DOHH2 (cell line): ENCODE measurements at regions not wholly inside any gene's neighbourhood (a gene's known extent, or its start where the extent isn't known, plus 50 kb on each side); places are given as distances from the start of the nearest gene placed in this dataset.

Experiments used
- H3F3A ChIP-seq: fragments of 200-600 bp; sonication (generic), shearing (Covaris generic); 2 replicates; pipeline ENCODE4 v1.6.0; 2016; ENCODE audit warnings: antibody characterized with exemption, mild to moderate bottlenecking; ENCODE audit not compliant: control insufficient read depth, insufficient read depth
- H3K27ac ChIP-seq: fragments of 200-600 bp; sonication (generic); 2 replicates; pipeline ENCODE4 v1.5.1; 2014; ENCODE audit warnings: low read depth, mild to moderate bottlenecking, low read length, moderate library complexity
- H3K27me3 ChIP-seq: fragments of 200-600 bp; sonication (generic); 2 replicates; pipeline ENCODE4 v1.6.1; 2014; ENCODE audit warnings: mild to moderate bottlenecking, low read length, mixed read lengths; ENCODE audit not compliant: control insufficient read depth
- H3K36me3 ChIP-seq: fragments of 200-600 bp; sonication (generic); 2 replicates; pipeline ENCODE4 v1.6.1; 2014; ENCODE audit warnings: mild to moderate bottlenecking, low read length, moderate library complexity, mixed read lengths; ENCODE audit not compliant: control insufficient read depth
- H3K4me1 ChIP-seq: fragments of 200-600 bp; sonication (generic); 2 replicates; pipeline ENCODE4 v1.6.1; 2014; ENCODE audit warnings: mild to moderate bottlenecking, low read length, mixed read lengths; ENCODE audit not compliant: control insufficient read depth
- H3K4me2 ChIP-seq: fragments of 200-600 bp; sonication (generic); 2 replicates; pipeline ENCODE4 v1.6.0; 2014; ENCODE audit warnings: mild to moderate bottlenecking, low read length, moderate library complexity
- H3K4me3 ChIP-seq: fragments of 200-600 bp; sonication (generic); 2 replicates; pipeline ENCODE4 v1.5.1; 2014; ENCODE audit warnings: mild to moderate bottlenecking, low read length, mixed read lengths
- H3K79me2 ChIP-seq: fragments of 200-600 bp; sonication (generic); 2 replicates; pipeline ENCODE4 v1.6.1; 2014; ENCODE audit warnings: mild to moderate bottlenecking, low read length, mixed read lengths; ENCODE audit not compliant: control insufficient read depth
- H3K9me2 ChIP-seq: fragments of 200-600 bp; sonication (generic); replicated peaks from 2 replicates; pipeline ENCODE4 v1.6.1; 2014; ENCODE audit warnings: mild to moderate bottlenecking, low read length, mixed read lengths; ENCODE audit not compliant: control insufficient read depth
- H3K9me3 ChIP-seq: fragments of 200-600 bp; sonication (generic); 2 replicates; pipeline ENCODE4 v1.6.1; 2014; ENCODE audit warnings: antibody characterized with exemption, low read length, mixed read lengths; ENCODE audit not compliant: control insufficient read depth, insufficient read depth
- H4K20me1 ChIP-seq: fragments of 200-600 bp; sonication (generic); 2 replicates; pipeline ENCODE4 v1.6.0; 2014; ENCODE audit warnings: low read depth, mild to moderate bottlenecking, antibody characterized with exemption, low read length, moderate library complexity; ENCODE audit not compliant: control insufficient read depth, insufficient read depth
- EZH2phosphoT487 ChIP-seq: fragments of 200-600 bp; sonication (generic); IDR thresholded peaks from 2 replicates; pipeline ENCODE4 v1.6.1; 2017; ENCODE audit warnings: borderline replicate concordance, mild to moderate bottlenecking, antibody characterized with exemption, low read length, moderate library complexity, mixed read lengths
- TF ChIP-seq, protein P1 (sequence below): fragments of 200-600 bp; sonication (generic); IDR thresholded peaks from one replicate; pipeline ENCODE4 v1.5.1; 2014; ENCODE audit warnings: antibody characterized with exemption, mild to moderate bottlenecking, low read depth, low read length; ENCODE audit not compliant: poor library complexity, severe bottlenecking

DNA sequence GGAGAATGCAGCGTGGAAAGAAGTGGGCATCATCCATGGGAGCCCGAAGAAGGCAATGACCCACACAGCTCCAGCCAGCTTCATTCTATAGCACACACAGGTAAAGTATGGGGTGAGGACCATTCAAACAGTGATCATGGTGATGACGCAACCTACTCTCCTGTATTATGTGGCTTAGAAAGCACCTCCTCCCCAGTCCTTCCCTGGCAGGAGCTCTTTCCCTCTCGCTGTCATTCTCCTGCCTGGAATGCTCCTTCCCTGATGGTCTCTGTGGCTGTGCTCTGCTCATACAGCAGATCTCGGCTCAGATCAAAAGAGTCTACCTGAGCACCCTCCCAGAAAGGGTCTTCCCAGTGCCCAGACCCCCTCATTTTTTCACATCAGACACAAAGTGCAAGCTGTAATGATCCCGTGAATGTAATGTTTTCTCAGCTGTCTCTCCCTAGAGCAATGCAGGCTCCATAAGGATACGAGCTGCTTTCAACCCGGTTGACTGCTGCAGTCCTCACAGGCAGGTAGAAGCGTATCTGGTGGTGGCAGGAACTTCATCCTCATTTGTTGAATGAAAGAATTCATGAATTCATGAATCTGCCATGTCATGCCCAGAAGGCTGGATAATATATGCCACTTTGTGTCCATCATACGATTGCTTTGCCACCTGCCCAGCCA is 248.8 kb downstream of the HS3ST3A1 start:
- no peaks in the 10 kb centered on the region for H3K4me1 ChIP-seq
- H3K27ac ChIP-seq, result no peak overlapping the region
- H3F3A ChIP-seq, result no peaks in the 10 kb centered on the region
- H3K4me3 ChIP-seq, result no peak overlapping the region
- no peaks in the 10 kb centered on the region for H3K9me3 ChIP-seq
- H3K36me3 ChIP-seq, result no peaks in the 10 kb centered on the region
- no peaks in the 10 kb centered on the region for H3K27me3 ChIP-seq
- H3K79me2 ChIP-seq, result no peaks in the 10 kb centered on the region
- no peak for TF ChIP-seq EZH2phosphoT487
- TF ChIP-seq, protein P1, sequence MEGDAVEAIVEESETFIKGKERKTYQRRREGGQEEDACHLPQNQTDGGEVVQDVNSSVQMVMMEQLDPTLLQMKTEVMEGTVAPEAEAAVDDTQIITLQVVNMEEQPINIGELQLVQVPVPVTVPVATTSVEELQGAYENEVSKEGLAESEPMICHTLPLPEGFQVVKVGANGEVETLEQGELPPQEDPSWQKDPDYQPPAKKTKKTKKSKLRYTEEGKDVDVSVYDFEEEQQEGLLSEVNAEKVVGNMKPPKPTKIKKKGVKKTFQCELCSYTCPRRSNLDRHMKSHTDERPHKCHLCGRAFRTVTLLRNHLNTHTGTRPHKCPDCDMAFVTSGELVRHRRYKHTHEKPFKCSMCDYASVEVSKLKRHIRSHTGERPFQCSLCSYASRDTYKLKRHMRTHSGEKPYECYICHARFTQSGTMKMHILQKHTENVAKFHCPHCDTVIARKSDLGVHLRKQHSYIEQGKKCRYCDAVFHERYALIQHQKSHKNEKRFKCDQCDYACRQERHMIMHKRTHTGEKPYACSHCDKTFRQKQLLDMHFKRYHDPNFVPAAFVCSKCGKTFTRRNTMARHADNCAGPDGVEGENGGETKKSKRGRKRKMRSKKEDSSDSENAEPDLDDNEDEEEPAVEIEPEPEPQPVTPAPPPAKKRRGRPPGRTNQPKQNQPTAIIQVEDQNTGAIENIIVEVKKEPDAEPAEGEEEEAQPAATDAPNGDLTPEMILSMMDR, result no peak
- H3K9me2 ChIP-seq, result no peaks in the 10 kb centered on the region
- H4K20me1 ChIP-seq, result no peaks in the 10 kb centered on the region
- no peak overlapping the region for H3K4me2 ChIP-seq

DNA sequence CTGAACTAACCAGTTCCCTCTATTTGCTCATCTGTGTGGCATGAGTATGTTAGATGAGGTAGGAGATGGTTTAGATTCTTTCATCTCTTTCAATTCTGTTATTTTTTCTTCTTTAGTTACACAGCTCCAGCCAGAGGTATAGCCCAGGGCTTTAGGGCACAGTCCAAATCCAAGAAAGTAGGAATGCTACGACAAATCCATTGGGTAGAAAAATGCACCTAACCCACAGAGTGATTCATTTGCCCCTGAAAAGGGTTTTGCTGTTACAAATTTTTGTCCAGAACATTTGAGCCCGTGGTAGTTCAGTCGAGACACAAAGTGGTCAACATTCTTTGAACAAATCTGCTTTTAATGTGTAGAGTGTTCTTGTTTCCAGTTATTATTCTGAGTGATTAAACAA is 250.7 kb downstream of the HS3ST3A1 start:
- Histone ChIP-seq H3F3A (no peaks in the 10 kb centered on the region), H3K4me3 (no peak overlapping the region), H3K9me2 (no peaks in the 10 kb centered on the region), H3K27me3 (no peaks in the 10 kb centered on the region), H3K4me2 (no peak overlapping the region), H3K27ac (no peak overlapping the region), H3K79me2 (no peaks in the 10 kb centered on the region), H3K4me1 (no peaks in the 10 kb centered on the region), H3K36me3 (no peaks in the 10 kb centered on the region), H4K20me1 (no peaks in the 10 kb centered on the region), H3K9me3 (no peaks in the 10 kb centered on the region)
- TF ChIP-seq, protein P1, result no peak
- no peak for TF ChIP-seq EZH2phosphoT487

- no peak for TF ChIP-seq EZH2phosphoT487
- TF ChIP-seq, protein P1, result no peak
- no peaks in the 10 kb centered on the region for H3F3A ChIP-seq
Measured at GRCh38 chr17:13350466-13350865, 251.3 kb downstream of the HS3ST3A1 start.

More at GRCh38 chr17:13350466-13350865, 251.3 kb downstream of the HS3ST3A1 start:
- Histone ChIP-seq H3K27me3 (no peaks in the 10 kb centered on the region), H3K9me3 (no peaks in the 10 kb centered on the region), H3K4me2 (no peak overlapping the region), H4K20me1 (no peaks in the 10 kb centered on the region), H3K4me3 (no peak overlapping the region), H3K27ac (no peak overlapping the region), H3K9me2 (no peaks in the 10 kb centered on the region), H3K79me2 (no peaks in the 10 kb centered on the region), H3K36me3 (no peaks in the 10 kb centered on the region), H3K4me1 (no peaks in the 10 kb centered on the region)
